ENCODE measurements at regions not wholly inside any gene's neighbourhood (a gene's known extent, or its start where the extent isn't known, plus 50 kb on each side); places are given as distances from the start of the nearest gene placed in this dataset.

DNA sequence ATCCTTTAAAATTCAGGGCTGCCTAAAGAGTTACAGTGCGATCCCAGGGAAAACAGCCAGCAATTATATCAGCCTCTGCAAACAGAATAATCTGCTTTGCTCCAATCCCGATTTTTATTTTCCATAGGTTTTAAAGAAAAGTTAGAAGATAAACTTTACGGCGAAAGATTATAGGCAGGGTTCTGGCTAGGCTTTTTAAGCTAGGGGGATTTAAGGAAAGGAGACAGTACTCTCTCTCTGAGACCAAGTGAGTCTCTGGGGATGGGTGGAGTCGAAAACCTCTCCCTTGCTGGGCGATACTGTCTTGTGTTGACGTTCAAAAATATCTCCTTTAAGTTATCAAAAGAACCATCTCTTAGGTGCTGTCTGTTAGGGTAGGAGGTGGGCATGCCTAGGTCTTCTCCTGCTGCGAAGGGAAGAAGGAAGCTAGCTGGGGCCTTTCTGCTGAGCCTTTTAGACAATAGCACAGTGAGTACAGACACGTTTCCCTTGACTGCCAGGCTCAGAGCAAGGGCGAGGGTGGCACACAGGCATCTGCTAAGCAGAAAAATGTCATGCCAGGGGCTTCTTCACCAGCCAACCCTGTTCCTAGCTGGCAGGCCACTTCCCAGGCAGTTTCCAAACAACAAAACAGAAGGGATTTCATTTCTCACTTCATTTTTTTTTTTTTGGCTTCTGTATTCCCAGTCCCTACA lies 167.9 kb upstream of the MAF start:
- 39 to 46% (median 42%) methylated on average over 10 of the region's 10 CpGs for WGBS, 4 donors
- TF ChIP-seq POLR2A (IDR thresholded peaks at IDR 0.05), result no peak
- TF ChIP-seq, protein P1, sequence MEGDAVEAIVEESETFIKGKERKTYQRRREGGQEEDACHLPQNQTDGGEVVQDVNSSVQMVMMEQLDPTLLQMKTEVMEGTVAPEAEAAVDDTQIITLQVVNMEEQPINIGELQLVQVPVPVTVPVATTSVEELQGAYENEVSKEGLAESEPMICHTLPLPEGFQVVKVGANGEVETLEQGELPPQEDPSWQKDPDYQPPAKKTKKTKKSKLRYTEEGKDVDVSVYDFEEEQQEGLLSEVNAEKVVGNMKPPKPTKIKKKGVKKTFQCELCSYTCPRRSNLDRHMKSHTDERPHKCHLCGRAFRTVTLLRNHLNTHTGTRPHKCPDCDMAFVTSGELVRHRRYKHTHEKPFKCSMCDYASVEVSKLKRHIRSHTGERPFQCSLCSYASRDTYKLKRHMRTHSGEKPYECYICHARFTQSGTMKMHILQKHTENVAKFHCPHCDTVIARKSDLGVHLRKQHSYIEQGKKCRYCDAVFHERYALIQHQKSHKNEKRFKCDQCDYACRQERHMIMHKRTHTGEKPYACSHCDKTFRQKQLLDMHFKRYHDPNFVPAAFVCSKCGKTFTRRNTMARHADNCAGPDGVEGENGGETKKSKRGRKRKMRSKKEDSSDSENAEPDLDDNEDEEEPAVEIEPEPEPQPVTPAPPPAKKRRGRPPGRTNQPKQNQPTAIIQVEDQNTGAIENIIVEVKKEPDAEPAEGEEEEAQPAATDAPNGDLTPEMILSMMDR (IDR thresholded peaks at IDR 0.05), result no peak
- Histone ChIP-seq H3K4me3 (peak overlapping the region in 9 of 12 donors; percentile 21 to 51 (median 38)), H3K4me1 (peaks cover 0 to 35% (median 11%) of the 10 kb centered on the region in 12 donors), H3K27ac (peak overlapping the region; percentile 53 to 85 (median 69)), H3K27me3 (no peaks in the 10 kb centered on the region), H3K9me3 (no peaks in the 10 kb centered on the region), H3K36me3 (no peaks in the 10 kb centered on the region)
- intact Hi-C loops (cut with DNase I), result loop anchor here in 4 of 10 donors (5.0 to 10.0 kb wide), 4 partner anchors 164 to 316 kb away; partner anchors contain the start of gene MAF (in 3 of the 4)
- ATAC-seq (no peak), DNase-seq (no peak)

GRCh38 chr16:79767421-79768275 lies 167.1 kb upstream of the MAF start:
- intact Hi-C loops (cut with DNase I), result loop anchor here in 4 of 10 donors (5.0 to 10.0 kb wide), 4 partner anchors 163 to 317 kb away; partner anchors contain the start of gene MAF (in 3 of the 4)
- peak overlapping the region in 9 of 12 donors; percentile 21 to 51 (median 38) for H3K4me3 ChIP-seq
- peak in 2 of 5 donors; percentile 21 to 50 for DNase-seq
- TF ChIP-seq POLR2A (IDR thresholded peaks at IDR 0.05), result no peak
- TF ChIP-seq, protein P1 (IDR thresholded peaks at IDR 0.05), result peak in 8 of 12 donors; percentile 7 to 44 (median 18)
- H3K4me1 ChIP-seq, result peaks cover 0 to 35% (median 11%) of the 10 kb centered on the region in 12 donors
- H3K27me3 ChIP-seq, result no peaks in the 10 kb centered on the region
- peak overlapping the region; percentile 53 to 85 (median 69) for H3K27ac ChIP-seq
- H3K36me3 ChIP-seq, result no peaks in the 10 kb centered on the region
- 40 to 65% (median 55%) methylated on average over 7 of the region's 7 CpGs for WGBS, 4 donors
- ATAC-seq, result peak; percentile 6 to 51 (median 17)
- no peaks in the 10 kb centered on the region for H3K9me3 ChIP-seq

DNA sequence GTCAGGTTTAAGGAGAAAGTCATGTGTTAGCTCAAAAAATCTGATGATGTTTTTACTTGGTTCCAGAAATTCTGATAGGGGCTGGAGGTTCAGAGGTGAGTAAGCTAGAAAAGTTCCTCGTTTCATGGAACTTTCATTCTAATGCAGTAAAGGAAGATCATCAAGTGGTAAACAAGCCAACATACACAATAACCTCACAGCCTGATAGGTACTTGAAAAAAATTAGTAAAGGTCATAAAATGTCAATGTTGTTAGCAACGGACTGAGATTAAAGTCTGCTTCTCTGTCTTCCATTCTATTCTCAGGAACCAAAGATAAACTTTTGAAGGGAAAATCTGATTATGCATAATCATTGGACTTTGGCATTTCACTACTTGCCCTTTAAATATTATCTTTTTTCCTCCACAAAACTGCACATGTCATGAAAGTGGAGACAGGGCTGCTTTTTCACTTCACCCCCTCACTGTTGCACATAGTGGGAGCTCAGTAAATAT lies 165.4 kb upstream of the MAF start:
- H3K4me1 ChIP-seq, result peaks cover 0 to 33% (median 11%) of the 10 kb centered on the region in 12 donors
- TF ChIP-seq POLR2A (IDR thresholded peaks at IDR 0.05), result no peak
- TF ChIP-seq, protein P1 (IDR thresholded peaks at IDR 0.05), result no peak
- WGBS, 4 donors, result 89 to 94% (median 92%) methylated on average over 2 of the region's 2 CpGs
- H3K27me3 ChIP-seq, result no peaks in the 10 kb centered on the region
- no peaks in the 10 kb centered on the region for H3K9me3 ChIP-seq
- no peak overlapping the region for H3K27ac ChIP-seq
- ATAC-seq, result no peak
- intact Hi-C loops (cut with DNase I), result loop anchor here in 4 of 10 donors (5.0 to 10.0 kb wide), 4 partner anchors 161 to 319 kb away; partner anchors contain the start of gene MAF (in 3 of the 4)
- H3K36me3 ChIP-seq, result no peaks in the 10 kb centered on the region
- no peak overlapping the region for H3K4me3 ChIP-seq
- DNase-seq, result no peak
